HEK293T (cell line): ENCODE measurements at regions not wholly inside any gene's neighbourhood (a gene's known extent, or its start where the extent isn't known, plus 50 kb on each side); places are given as distances from the start of the nearest gene placed in this dataset.

Experiments
- BHLHE40 ChIP-seq: fragments of 450-650 bp; IDR thresholded peaks from 2 replicates; pipeline ENCODE4 v1.6.1; 2016; ENCODE audit warnings: mild to moderate bottlenecking, moderate library complexity, borderline replicate concordance
- FOXM1 ChIP-seq: fragments of 450-650 bp; IDR thresholded peaks from 2 replicates; pipeline ENCODE4 v1.6.1; 2017; ENCODE audit warnings: mild to moderate bottlenecking, borderline replicate concordance
- L3MBTL2 ChIP-seq: fragments of 450-650 bp; conservative IDR thresholded peaks from 2 replicates; pipeline ENCODE4 v1.6.1; 2016; ENCODE audit warnings: mild to moderate bottlenecking

DNA sequence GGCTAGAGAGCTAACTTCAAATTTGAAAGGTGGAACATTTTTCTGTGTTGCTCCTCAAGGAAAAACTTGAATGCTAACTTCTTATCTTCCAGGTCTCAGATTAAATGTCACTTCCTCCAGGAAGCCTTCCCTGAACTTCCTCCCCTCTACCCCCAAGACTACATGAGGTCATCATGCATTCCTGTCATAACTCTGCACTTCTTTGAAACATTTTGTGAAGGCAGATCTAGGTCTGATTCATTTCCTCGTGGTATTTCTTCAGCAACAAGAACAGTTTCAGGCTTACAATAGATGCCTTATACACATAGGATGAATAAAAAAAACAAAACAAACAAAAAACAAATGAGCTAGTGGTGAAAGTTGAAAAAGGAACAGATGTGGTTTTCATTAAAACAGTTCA lies 97.1 kb upstream of the SRRM4 start:
- no peak for TF ChIP-seq L3MBTL2
- TF ChIP-seq BHLHE40 = no peak
- TF ChIP-seq FOXM1 = no peak
